Effector memory CD8-positive, alpha-beta T cell (primary cell): ENCODE measurements at regions not wholly inside any gene's neighbourhood (a gene's known extent, or its start where the extent isn't known, plus 50 kb on each side); places are given as distances from the start of the nearest gene placed in this dataset.

Experiments used
- ATAC-seq: fragments of 150-1000 bp; cut with Tn5 transposase; replicated peaks from 2 replicates; pipeline ENCODE4 v1.10.0; 2021; ENCODE audit warnings: mild to moderate bottlenecking, moderate library complexity
- DNase-seq, 3 experiments: peaks; one replicate each; pipeline ENCODE4 v3.0.0; 2021
- H3K27ac Mint-ChIP-seq, 2 donors: one replicate each; pipeline ENCODE4 v1.8.0; 2022; ENCODE audit warnings: mild to moderate bottlenecking in 2 of 2, mixed read lengths in 2 of 2, moderate library complexity in 2 of 2
- H3K27me3 Mint-ChIP-seq, 2 donors: one replicate each; pipeline ENCODE4 v1.8.0; 2022; ENCODE audit warnings: mixed read lengths in 2 of 2
- H3K36me3 Mint-ChIP-seq: one replicate; pipeline ENCODE4 v1.8.0; 2022; ENCODE audit warnings: mild to moderate bottlenecking, moderate library complexity, mixed read lengths; ENCODE audit not compliant: insufficient read depth
- H3K4me1 Mint-ChIP-seq, 2 donors: one replicate each; pipeline ENCODE4 v1.8.0; 2022; ENCODE audit warnings: low read depth in 2 of 2, mixed read lengths in 2 of 2
- H3K4me3 Mint-ChIP-seq, 2 donors: one replicate each; pipeline ENCODE4 v1.8.0; 2022; ENCODE audit warnings: mild to moderate bottlenecking in 2 of 2, mixed read lengths in 2 of 2, moderate library complexity in 2 of 2
- H3K9me3 Mint-ChIP-seq, 2 donors: one replicate each; pipeline ENCODE4 v1.8.0; 2022; ENCODE audit warnings: mixed read lengths in 2 of 2

- no peaks in the 10 kb centered on the region for H3K4me1 Mint-ChIP-seq
- no peak overlapping the region for H3K27ac Mint-ChIP-seq
- ATAC-seq, result no peak
- H3K36me3 Mint-ChIP-seq, result no peaks in the 10 kb centered on the region
- no peak overlapping the region for H3K4me3 Mint-ChIP-seq
- H3K9me3 Mint-ChIP-seq, result peaks cover 0 to 5% of the 10 kb centered on the region in 2 donors
- H3K27me3 Mint-ChIP-seq, result peaks cover 0 to 22% of the 10 kb centered on the region in 2 donors
- DNase-seq, result no peak
These were observed 526.2 kb upstream of the TNP1 start for GRCh38 chr2:217386041-217386440.

GRCh38 chr2:217383620-217384019, 523.8 kb upstream of the TNP1 start:
- H3K4me3 Mint-ChIP-seq, result no peak overlapping the region
- DNase-seq, result no peak

GRCh38 chr2:217382794-217383193, 522.9 kb upstream of the TNP1 start:
- no peak for ATAC-seq
- DNase-seq, result no peak
- no peak overlapping the region for H3K27ac Mint-ChIP-seq
- H3K9me3 Mint-ChIP-seq, result no peaks in the 10 kb centered on the region
- H3K4me3 Mint-ChIP-seq, result no peak overlapping the region
- no peaks in the 10 kb centered on the region for H3K36me3 Mint-ChIP-seq
- peaks cover 0 to 18% of the 10 kb centered on the region in 2 donors for H3K27me3 Mint-ChIP-seq
- no peaks in the 10 kb centered on the region for H3K4me1 Mint-ChIP-seq

More at GRCh38 chr2:217383620-217384019, 523.8 kb upstream of the TNP1 start:
- no peaks in the 10 kb centered on the region for H3K9me3 Mint-ChIP-seq
- no peaks in the 10 kb centered on the region for H3K36me3 Mint-ChIP-seq
- no peak for ATAC-seq
- H3K4me1 Mint-ChIP-seq, result no peaks in the 10 kb centered on the region
- no peak overlapping the region for H3K27ac Mint-ChIP-seq
- H3K27me3 Mint-ChIP-seq, result peaks cover 0 to 22% of the 10 kb centered on the region in 2 donors

DNA sequence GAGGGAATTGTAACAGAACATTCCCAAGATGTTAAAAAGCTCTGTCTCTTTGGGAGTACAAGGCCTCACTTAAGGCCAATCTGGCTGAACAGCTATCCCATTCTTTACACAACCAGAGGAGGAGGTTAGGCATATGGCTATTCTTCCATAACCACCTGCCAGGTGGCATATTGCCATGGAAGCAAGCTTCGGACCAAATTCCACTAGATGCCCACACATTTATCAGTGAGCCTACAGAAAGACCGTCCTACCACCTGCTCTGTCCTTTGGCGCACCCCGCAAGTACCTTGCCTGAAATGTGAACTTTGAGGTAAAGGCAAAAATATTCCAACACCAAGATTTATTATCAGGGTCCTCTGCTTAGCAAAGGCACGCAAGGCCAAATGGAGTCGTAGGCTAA, 519.9 kb upstream of the TNP1 start:
- H3K27ac Mint-ChIP-seq, result no peak overlapping the region
- no peaks in the 10 kb centered on the region for H3K36me3 Mint-ChIP-seq
- ATAC-seq (no peak), DNase-seq (no peak)
- H3K27me3 Mint-ChIP-seq, result peaks cover 0 to 6% of the 10 kb centered on the region in 2 donors
- H3K4me3 Mint-ChIP-seq, result no peak overlapping the region
- peaks cover 0 to 4% of the 10 kb centered on the region in 2 donors for H3K9me3 Mint-ChIP-seq
- H3K4me1 Mint-ChIP-seq, result no peaks in the 10 kb centered on the region

- no peak for DNase-seq
- no peaks in the 10 kb centered on the region for H3K27me3 Mint-ChIP-seq
- no peak overlapping the region for H3K27ac Mint-ChIP-seq
- no peak overlapping the region for H3K4me3 Mint-ChIP-seq
- ATAC-seq, result no peak
- H3K9me3 Mint-ChIP-seq, result peaks cover 0 to 4% of the 10 kb centered on the region in 2 donors
- H3K36me3 Mint-ChIP-seq, result no peaks in the 10 kb centered on the region
- H3K4me1 Mint-ChIP-seq, result no peaks in the 10 kb centered on the region
These were observed 512.9 kb upstream of the TNP1 start for GRCh38 chr2:217372794-217373193.

GRCh38 chr2:217371781-217372213, 511.9 kb upstream of the TNP1 start:
- DNase-seq, result no peak
- Mint-ChIP-seq H3K36me3 (no peaks in the 10 kb centered on the region), H3K9me3 (peaks cover 0 to 2% of the 10 kb centered on the region in 2 donors), H3K27ac (no peak overlapping the region), H3K4me1 (no peaks in the 10 kb centered on the region), H3K27me3 (no peaks in the 10 kb centered on the region), H3K4me3 (no peak overlapping the region)
- ATAC-seq, result no peak

GRCh38 chr2:217370391-217370790, 510.5 kb upstream of the TNP1 start:
- no peak for ATAC-seq
- Mint-ChIP-seq H3K27ac (no peak overlapping the region), H3K27me3 (no peaks in the 10 kb centered on the region), H3K9me3 (no peaks in the 10 kb centered on the region), H3K36me3 (no peaks in the 10 kb centered on the region), H3K4me3 (no peak overlapping the region), H3K4me1 (no peaks in the 10 kb centered on the region)
- no peak for DNase-seq

DNA sequence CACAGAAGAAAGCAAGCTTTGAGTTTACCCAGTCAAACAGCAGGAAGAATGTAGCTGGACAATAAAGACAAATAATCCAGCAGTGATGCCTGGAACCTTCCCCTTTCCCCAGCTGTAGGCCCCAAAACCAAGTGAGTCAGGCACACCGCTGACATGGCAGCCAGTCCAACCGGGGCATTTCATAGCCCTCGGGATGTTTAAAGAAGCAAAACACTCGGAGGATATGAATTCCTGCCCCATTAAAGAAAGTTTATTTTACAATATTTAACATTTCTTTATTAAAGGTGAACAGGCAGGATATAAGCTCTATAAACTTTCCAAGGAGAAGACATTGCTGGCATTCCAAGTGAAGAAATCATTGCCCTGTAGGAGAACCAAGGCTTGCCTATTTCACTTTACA, 507.6 kb upstream of the TNP1 start:
- Mint-ChIP-seq H3K9me3 (no peaks in the 10 kb centered on the region), H3K4me1 (no peaks in the 10 kb centered on the region), H3K4me3 (no peak overlapping the region), H3K27ac (no peak overlapping the region), H3K27me3 (no peaks in the 10 kb centered on the region), H3K36me3 (no peaks in the 10 kb centered on the region)
- DNase-seq (no peak), ATAC-seq (no peak)

DNA sequence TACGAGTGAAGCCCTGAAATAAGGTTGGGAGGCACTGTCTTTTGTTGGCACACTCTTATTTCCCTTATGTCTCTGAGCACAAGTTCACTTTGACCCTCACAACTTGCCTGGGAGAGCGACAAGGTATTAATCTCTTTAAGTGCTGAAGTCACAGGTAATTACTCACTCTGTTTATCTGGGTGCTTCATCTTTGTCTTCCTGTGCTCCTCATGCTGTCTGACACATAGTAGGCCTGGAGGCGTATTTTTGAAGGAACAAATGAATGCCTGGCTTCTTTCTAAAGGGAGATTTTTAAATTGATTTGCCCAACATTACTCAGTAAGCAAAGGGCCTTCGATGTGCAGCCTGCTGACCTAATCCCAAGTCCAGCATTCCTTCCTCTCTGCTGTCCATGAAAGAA, 507.1 kb upstream of the TNP1 start:
- Mint-ChIP-seq H3K4me3 (no peak overlapping the region), H3K9me3 (no peaks in the 10 kb centered on the region), H3K27ac (no peak overlapping the region), H3K27me3 (no peaks in the 10 kb centered on the region), H3K36me3 (no peaks in the 10 kb centered on the region), H3K4me1 (no peaks in the 10 kb centered on the region)
- no peak for DNase-seq
- ATAC-seq, result no peak

- Mint-ChIP-seq H3K4me3 (no peak overlapping the region), H3K27me3 (no peaks in the 10 kb centered on the region), H3K27ac (no peak overlapping the region), H3K36me3 (no peaks in the 10 kb centered on the region), H3K4me1 (no peaks in the 10 kb centered on the region), H3K9me3 (no peaks in the 10 kb centered on the region)
- DNase-seq (no peak), ATAC-seq (no peak)
These were observed 506.5 kb upstream of the TNP1 start for GRCh38 chr2:217366266-217366895.

GRCh38 chr2:217365656-217366055, 505.8 kb upstream of the TNP1 start:
- no peaks in the 10 kb centered on the region for H3K4me1 Mint-ChIP-seq
- DNase-seq, result no peak
- ATAC-seq, result no peak
- H3K27me3 Mint-ChIP-seq, result no peaks in the 10 kb centered on the region
- no peak overlapping the region for H3K27ac Mint-ChIP-seq
- H3K36me3 Mint-ChIP-seq, result no peaks in the 10 kb centered on the region
- no peaks in the 10 kb centered on the region for H3K9me3 Mint-ChIP-seq
- H3K4me3 Mint-ChIP-seq, result no peak overlapping the region

DNA sequence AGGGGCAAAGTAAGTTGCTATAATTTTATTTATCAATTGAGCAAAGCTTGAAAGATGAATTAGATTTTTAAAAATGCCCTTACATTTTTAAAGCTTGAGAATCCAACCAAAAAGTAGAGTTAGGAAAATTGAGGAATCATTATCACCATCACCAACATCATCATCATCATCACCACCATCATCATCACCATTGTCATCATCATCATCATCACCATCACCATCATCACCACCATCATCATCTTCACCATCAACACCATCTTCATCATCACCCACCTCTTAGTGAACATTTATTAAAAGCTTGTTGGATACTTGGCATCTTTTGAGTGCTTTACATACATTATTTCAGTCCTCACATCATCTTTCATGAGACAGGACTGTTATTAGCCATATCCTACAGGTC, 504.4 kb upstream of the TNP1 start:
- no peaks in the 10 kb centered on the region for H3K4me1 Mint-ChIP-seq
- H3K4me3 Mint-ChIP-seq, result no peak overlapping the region
- no peaks in the 10 kb centered on the region for H3K36me3 Mint-ChIP-seq
- DNase-seq (no peak), ATAC-seq (no peak)
- no peaks in the 10 kb centered on the region for H3K9me3 Mint-ChIP-seq
- H3K27me3 Mint-ChIP-seq, result no peaks in the 10 kb centered on the region
- no peak overlapping the region for H3K27ac Mint-ChIP-seq

- no peak for DNase-seq
- Mint-ChIP-seq H3K4me3 (no peak overlapping the region), H3K9me3 (peaks cover 0 to 1% of the 10 kb centered on the region in 2 donors), H3K27ac (no peak overlapping the region), H3K36me3 (no peaks in the 10 kb centered on the region), H3K27me3 (no peaks in the 10 kb centered on the region), H3K4me1 (no peaks in the 10 kb centered on the region)
- ATAC-seq, result no peak
These were observed 503.6 kb upstream of the TNP1 start for GRCh38 chr2:217363470-217363869.

DNA sequence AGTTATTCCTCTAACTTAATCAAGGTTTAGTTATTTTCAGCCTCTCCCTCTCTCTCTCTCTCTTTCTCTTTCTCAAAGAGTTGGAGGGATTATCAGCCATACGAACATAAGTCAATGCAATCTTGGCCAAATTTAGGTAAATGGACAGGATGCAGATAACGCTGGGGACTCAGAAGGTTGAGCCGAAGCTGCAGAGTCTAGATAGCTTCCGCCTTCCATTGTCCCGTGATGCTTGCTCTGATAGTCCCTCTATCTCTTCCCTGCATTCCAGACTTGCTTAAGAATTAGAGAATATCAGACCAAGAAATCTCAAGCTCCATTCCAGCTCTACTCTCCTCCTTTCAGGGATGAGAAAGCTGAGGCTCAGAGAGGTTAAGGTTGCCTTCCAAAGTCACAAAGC, 502.8 kb upstream of the TNP1 start:
- no peak overlapping the region for H3K4me3 Mint-ChIP-seq
- H3K4me1 Mint-ChIP-seq, result no peaks in the 10 kb centered on the region
- H3K27ac Mint-ChIP-seq, result no peak overlapping the region
- peaks cover 0 to 3% of the 10 kb centered on the region in 2 donors for H3K9me3 Mint-ChIP-seq
- ATAC-seq (no peak), DNase-seq (no peak)
- no peaks in the 10 kb centered on the region for H3K27me3 Mint-ChIP-seq
- H3K36me3 Mint-ChIP-seq, result no peaks in the 10 kb centered on the region

DNA sequence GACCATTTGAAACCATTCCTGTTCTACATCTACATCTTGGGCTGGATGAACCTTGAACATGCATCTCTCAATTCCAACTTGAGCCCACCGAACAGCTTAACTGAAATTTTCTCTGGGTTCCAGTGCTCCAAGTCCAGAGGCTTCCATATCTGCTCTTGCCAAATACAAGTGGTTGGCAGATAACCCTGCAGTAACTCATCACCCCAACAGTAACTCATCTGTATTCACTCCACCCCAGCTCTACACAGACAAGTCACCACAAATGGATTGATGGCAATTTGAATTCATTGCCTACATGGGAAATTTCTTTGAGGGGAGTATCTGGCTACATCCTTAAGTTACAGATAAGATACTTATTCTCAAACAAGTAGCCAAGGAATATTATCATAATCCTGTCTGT, 502.4 kb upstream of the TNP1 start:
- H3K36me3 Mint-ChIP-seq, result no peaks in the 10 kb centered on the region
- no peak overlapping the region for H3K27ac Mint-ChIP-seq
- ATAC-seq (no peak), DNase-seq (no peak)
- peaks cover 0 to 3% of the 10 kb centered on the region in 2 donors for H3K9me3 Mint-ChIP-seq
- no peak overlapping the region for H3K4me3 Mint-ChIP-seq
- H3K27me3 Mint-ChIP-seq, result no peaks in the 10 kb centered on the region
- no peaks in the 10 kb centered on the region for H3K4me1 Mint-ChIP-seq
